HG02642 (cell line): ENCODE measurements at regions not wholly inside any gene's neighbourhood (a gene's known extent, or its start where the extent isn't known, plus 50 kb on each side); places are given as distances from the start of the nearest gene placed in this dataset.
A peak's percentile ranks its signal among the peaks of the same experiment; 100 is the strongest.

Experiments
- ATAC-seq: cut with Tn5 transposase; IDR thresholded peaks from one replicate; pipeline ENCODE4 v1.9.1; 2021; ENCODE audit warnings: mild to moderate bottlenecking; ENCODE audit not compliant: unreplicated experiment, poor library complexity

- no peak for ATAC-seq
Measured at GRCh38 chr2:183269956-183270355, 145.7 kb downstream of the NUP35 start.

GRCh38 chr2:183283209-183283608 is 159.0 kb downstream of the NUP35 start:
- no peak for ATAC-seq

DNA sequence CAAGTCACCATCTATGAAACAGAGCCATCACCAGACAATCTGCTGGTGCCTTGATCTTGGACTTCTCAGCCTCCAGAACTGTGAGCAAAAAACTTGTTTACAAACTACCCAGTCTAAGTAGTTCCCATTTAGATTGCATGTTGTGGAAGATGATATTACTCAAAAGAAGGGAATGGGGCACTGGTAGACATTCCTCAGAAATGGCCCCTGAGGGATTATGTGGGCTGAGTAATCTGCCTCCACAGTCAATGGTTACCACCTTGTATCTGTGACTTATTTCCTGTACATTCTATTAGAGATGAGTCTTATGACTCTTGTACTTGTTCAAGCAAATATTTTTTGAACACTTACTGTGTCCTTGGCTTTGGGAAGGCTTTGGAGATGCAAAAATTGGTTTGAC is 160.4 kb downstream of the NUP35 start:
- no peak for ATAC-seq

DNA sequence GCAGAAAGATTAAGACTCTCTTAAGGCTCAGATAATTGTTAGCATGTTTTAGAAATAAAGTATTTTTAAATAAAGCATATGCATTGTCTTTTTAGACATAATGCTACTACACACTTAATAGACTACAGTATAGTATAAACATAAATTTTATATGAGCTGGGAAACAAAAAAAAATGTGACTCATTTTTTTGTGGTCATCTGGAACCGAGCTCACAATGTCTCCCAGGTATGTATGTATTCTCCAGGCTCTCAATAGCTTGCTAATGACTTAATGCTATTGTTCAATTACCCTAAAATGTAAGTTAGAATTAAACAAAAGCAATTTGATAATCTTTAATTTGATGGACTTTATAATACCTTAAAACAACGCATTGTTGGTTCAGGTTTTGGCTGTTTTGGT is 167.2 kb downstream of the NUP35 start:
- no peak for ATAC-seq

DNA sequence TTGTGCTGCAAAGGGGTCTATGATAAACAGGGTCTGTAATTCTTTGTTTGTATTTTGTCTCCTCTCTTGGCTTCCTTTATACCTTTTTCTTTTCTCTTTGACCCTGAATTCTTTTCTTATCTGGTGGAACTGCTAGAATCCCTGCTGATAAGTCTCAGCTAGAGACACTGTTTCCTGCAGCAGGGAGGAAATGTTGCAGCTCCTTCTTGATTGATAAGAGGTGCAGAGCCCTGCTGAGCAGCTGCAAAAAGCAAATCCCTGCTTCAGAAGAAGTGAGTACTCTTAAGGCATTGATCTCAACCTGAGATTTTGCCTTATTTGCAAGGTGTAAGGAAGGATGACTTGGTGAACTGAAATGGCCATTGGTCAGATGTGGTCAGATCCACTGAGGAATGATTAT is 167.8 kb downstream of the NUP35 start:
- no peak for ATAC-seq

DNA sequence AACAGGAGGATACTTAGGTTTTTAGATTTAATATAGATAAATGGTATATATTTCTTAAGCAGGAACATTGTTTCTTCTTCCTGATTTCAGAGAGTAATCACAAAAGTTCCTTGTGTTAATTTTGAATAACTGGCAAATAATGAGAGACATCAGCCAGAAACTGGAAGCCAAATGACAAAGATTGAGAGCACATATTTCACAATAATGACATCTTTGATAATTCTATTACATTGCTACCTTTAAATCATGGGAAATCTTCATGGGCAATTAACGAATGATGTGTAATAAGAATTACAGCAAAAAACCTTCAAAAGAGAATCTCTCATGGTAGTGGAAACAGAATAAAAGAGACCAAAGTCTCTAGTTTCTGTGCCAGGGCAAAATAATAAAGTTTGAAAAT is 215.1 kb downstream of the NUP35 start:
- no peak for ATAC-seq

DNA sequence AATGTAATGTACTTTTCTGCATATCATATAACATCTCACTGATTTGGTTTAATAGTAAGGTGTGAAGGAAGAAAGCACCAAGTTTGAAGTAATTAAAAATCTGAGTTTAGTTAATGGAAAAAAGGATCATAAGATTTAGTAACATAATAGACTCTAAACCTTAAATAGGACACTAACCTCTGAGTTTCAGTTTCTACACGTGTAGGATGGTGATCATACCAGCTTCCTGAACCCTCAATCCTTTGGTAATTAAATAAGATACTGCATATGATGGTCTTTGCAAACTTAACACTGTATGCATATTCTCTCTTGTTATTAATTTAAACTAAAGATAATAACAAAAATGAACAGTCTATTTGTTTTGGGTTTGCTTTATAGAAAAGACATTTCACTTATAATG is 216.8 kb downstream of the NUP35 start:
- ATAC-seq = no peak

DNA sequence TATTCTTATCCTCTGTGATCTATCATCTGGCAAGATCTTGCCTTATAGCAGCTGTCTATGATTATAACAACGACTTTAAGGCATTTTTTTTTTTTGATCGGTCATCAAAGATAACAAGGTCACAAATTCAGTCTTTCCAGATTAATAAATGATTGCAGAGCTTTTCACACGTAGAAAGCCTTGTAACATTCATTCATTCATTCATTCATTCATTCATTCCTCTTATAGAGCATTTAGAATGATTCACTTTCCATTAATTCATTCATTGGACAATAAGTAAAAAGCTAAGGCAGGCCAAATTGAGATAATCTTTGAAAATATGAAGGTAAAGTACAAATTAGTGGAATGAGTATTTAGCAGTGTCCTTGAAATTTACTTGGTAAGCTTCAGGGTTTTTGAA is 223.7 kb downstream of the NUP35 start:
- no peak for ATAC-seq

GRCh38 chr2:183348492-183348891 is 224.2 kb downstream of the NUP35 start:
- peak; percentile 64 for ATAC-seq

GRCh38 chr2:183349091-183349490 is 224.8 kb downstream of the NUP35 start:
- peak; percentile 59 for ATAC-seq

DNA sequence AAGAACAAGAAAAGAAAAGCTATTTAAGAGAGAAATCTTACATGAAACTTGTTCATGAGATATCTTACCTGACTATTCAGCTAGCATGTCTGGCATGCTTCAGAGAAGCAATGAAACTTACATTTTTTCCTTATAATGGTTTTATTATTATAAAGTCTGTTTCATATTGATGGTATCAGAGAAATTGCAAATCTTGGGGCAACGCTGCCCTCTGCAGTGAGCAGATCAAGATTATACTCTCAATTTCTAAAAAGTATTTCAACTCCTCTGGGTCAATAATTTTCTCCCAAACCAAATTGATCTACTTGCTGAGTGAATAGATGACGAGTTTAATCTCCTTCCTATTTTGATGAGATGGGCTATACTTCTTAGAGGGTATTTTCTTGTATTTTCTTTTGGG is 235.6 kb downstream of the NUP35 start:
- ATAC-seq = no peak

DNA sequence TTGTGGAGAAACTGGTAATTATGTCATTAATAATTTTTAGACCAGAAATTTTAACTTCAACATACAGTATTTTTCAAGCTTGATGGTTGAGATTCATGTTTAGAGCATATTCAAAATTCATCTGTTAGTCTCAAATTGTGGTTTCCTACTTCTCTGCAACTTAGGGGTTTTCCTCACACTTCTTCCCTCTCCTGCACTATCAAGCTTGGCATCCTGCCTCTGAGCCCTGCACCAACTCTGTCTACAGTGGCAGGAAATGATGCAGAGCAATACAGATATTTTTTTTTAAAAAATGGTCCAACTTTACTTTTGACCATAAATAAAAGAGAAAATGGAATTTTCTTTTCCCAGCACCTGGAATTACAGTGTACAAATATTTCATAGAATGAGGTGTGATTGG is 247.3 kb downstream of the NUP35 start:
- ATAC-seq = no peak

- ATAC-seq = no peak
Measured at GRCh38 chr2:183375821-183376220, 251.6 kb downstream of the NUP35 start.

DNA sequence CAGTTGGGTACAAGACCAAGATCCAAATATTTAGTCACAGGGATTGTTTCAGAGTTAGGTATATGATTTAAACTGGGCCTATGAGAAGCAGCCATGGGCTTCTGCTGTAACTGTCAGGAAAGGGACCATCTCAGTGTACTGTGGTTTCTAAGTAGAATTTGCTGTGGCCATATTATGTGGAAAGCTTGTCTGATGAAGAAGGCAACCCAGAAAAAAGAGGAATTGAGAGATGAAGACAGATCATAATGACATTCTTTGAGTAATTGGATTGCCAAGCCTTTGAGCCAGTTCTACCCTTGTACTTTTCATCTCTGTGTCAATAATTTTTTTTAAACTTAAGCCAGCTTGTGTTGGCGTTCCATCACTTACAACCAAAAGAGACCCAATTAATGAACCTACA is 259.6 kb downstream of the NUP35 start:
- ATAC-seq = no peak

DNA sequence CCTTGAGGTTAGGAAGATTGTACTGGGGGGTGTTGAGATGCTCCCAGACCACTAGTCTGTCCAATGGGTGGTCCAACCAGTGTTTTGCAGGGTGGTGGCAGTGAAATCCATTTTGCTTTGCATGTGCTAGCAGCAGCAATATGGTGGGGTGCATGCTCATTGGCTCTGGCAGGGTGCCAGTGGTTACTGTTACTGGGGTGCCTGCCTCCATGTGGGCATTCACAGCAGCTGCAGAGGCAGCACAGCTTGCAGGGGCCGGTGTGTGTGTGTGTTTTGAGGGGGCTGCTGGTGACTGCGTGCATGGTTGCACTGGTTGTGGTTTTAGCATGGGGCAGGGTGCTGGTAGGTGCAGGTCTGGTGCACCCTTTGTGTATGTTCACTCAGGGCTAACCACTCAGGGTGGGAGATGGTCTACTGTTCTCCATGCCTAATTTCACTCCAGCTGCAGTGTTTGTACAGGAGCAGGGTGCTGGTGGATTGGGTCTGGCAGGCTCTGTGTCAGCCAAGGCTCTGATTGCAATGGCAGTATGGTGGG is 265.4 kb downstream of the NUP35 start:
- no peak for ATAC-seq

GRCh38 chr2:183390109-183390508 is 265.9 kb downstream of the NUP35 start:
- ATAC-seq = no peak

DNA sequence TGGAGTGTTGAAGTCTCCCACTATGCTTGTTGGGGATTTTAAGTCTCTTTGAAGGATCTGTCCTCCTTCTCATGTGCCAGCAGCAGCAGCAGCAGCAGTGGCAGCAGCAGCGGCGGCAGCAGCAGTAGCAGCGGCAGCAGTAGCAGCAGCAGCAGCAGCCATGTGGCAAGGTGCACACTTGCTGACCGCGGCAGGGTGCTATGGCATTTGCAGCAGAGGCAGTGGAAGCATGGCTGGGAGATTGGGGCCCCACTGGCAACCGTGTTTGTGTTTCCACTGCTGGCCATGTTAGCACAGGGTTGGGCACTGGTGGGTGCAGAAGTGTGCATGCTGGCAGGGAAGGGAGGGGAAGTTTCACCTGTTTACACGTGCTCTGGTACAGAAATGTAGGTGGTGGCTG is 280.1 kb downstream of the NUP35 start:
- ATAC-seq = no peak

GRCh38 chr2:183408562-183408961 is 284.3 kb downstream of the NUP35 start:
- ATAC-seq = no peak

DNA sequence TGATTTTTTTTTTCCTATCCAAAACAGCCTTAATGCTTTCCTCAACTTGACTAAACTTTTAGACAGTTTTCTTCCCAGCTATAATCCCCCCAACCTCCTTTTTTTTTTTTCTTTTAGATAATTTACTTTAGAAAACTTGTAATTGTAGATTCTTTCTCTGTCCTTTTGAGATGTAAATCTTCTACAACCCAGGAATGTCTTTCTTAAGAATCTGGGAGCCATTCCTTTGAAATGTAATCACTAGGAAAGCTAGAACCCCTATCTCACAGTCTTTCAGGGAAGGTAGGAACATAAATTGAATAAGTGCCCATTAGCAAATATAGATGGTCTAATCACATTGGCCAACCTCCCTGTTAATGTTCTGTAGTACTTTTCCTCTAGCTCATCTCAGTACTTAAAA is 285.4 kb downstream of the NUP35 start:
- ATAC-seq = no peak

DNA sequence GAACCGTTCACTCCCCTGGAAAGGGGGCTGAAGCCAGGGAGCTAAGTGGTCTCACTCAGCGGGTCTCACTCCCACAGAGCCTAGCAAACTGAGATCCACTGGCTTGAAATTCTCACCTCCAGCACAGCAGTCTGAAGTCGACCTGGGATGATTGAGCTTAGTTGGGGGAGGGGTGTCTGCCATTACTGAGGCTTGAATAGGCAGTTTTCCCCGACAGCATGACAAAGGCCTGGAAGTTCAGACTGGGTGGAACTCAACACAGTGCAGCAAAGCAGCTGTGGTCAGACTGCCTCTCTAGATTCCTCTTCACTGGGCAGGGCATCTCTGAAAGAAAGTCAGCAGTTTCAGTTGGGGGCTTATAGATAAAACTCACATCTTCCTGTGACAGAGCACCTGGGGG is 292.5 kb downstream of the NUP35 start:
- no peak for ATAC-seq

DNA sequence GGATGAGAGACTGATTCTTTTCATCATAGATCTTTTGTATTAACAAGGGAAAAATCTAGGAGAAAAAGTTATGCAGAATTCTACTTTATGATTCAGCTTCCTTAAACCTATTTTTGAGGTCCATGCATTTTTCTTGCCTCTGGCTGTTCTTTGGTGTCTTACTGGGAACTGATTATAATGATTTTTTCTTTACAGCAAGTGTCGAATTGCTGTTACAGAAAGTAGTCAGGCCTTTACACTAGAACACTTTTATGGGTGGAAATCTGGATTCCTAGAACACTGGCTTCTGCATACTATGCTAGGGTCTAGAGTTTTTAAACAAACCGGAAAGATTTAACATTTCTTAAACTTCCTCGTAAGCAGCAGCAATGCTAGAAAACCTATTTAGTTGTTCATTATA is 302.6 kb downstream of the NUP35 start:
- ATAC-seq = no peak

DNA sequence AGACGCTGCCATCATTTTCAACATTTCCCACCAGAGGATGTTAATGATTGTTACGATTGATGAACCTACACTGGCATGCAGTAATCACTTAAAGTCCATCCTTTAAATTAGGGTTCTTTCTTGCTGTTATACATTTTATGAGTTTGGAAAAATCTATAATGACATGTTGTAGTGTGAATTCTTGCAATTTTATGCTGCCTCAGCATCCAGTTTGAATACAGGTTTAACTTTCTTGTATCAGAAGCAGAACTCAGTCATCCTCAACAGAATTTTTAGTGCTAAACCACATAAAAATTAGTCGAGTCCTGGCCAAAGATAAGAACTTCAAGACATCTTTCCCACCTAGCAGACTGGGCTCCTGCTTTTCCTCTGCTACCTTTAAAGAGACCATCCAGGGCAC is 303.3 kb downstream of the NUP35 start:
- no peak for ATAC-seq

- no peak for ATAC-seq
Measured at GRCh38 chr2:183428881-183429280, 304.6 kb downstream of the NUP35 start.
